HepG2 (cell line): ENCODE measurements at regions not wholly inside any gene's neighbourhood (a gene's known extent, or its start where the extent isn't known, plus 50 kb on each side); places are given as distances from the start of the nearest gene placed in this dataset.

ENCODE experiments used
- GABPA ChIP-seq, 2 experiments: IDR thresholded peaks; 2 replicates each; pipeline ENCODE4 v1.6.1; 2011 to 2016; ENCODE audit warnings: low read depth in 2 of 2, low read length in 1 of 2, missing biosample characterization in 1 of 2, missing genetic modification characterization in 1 of 2
- RAD21 ChIP-seq: fragments of 450-650 bp; formaldehyde crosslinking; IDR thresholded peaks from 2 replicates; pipeline ENCODE4 v1.5.0; 2020; ENCODE audit warnings: mild to moderate bottlenecking
- SRF ChIP-seq: IDR thresholded peaks from 2 replicates; pipeline ENCODE4 v1.6.1; 2011; ENCODE audit warnings: mild to moderate bottlenecking, low read depth, low read length, moderate library complexity
- TARDBP ChIP-seq: sonication (generic); formaldehyde crosslinking; IDR thresholded peaks from 2 replicates; pipeline ENCODE4 v1.8.0; 2022; ENCODE audit warnings: mild to moderate bottlenecking, missing genetic modification reagents
- ZBTB7B ChIP-seq: sonication (generic); formaldehyde crosslinking; IDR thresholded peaks from 2 replicates; pipeline ENCODE4 v1.4.0; 2020; ENCODE audit warnings: missing genetic modification reagents
- ZNF557 ChIP-seq: sonication (generic); formaldehyde crosslinking; IDR thresholded peaks from 2 replicates; pipeline ENCODE4 v1.4.0; 2020; ENCODE audit warnings: missing genetic modification reagents
- ZNF883 ChIP-seq: sonication (generic); formaldehyde crosslinking; IDR thresholded peaks from 2 replicates; pipeline ENCODE4 v1.5.1; 2020; ENCODE audit warnings: mild to moderate bottlenecking, missing genetic modification reagents; ENCODE audit errors: not compliant biosample characterization
- ZSCAN21 ChIP-seq: sonication (generic); formaldehyde crosslinking; IDR thresholded peaks from 2 replicates; pipeline ENCODE4 v1.8.0; 2022; ENCODE audit warnings: mild to moderate bottlenecking, missing genetic modification reagents, moderate library complexity, borderline replicate concordance
- TF ChIP-seq, protein P1 (sequence below): sonication (generic); formaldehyde crosslinking; IDR thresholded peaks from 2 replicates; pipeline ENCODE4 v1.4.0; 2020; ENCODE audit warnings: mild to moderate bottlenecking, missing genetic modification reagents
- TF ChIP-seq, protein P2 (sequence below), 2 experiments: sonication (generic) in 1 of 2; formaldehyde crosslinking in 1 of 2; IDR thresholded peaks; 2 replicates each; pipeline versions ENCODE4 v1.4.0 to v1.6.1; 2016 to 2020; ENCODE audit warnings: borderline replicate concordance in 1 of 2, low read depth in 1 of 2, mild to moderate bottlenecking in 1 of 2, missing genetic modification reagents in 1 of 2

DNA sequence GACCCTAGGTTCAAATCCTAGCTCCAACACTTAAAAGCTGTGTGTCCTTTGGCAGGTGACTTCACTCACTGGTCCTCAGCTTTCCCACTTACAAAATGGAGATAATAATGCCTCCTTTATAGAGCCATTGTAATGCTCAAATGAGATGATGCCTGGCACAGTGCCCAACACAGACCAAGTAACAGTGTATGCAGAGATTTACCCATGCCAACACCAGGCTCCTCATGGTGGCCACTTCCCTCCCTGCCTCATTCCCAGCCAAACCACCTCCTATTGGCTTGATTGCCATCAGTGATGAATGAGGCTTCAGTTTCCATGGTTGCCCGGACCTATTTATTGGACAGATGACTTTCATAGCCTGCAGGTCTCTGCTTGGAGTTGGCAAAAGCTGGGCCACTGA, 469.4 kb downstream of the CDK5RAP2 start:
- TF ChIP-seq GABPA (IDR thresholded peaks at IDR 0.05; ENCODE audit: low read depth, low read length) (no peak), GABPA (CRISPR knock-in tag; IDR thresholded peaks at IDR 0.05; ENCODE audit: low read depth) (no peak), ZSCAN21 (CRISPR knock-in tag) (no peak), RAD21 (CRISPR knock-in tag) (no peak), ZNF883 (CRISPR knock-in tag) (no peak), TARDBP (CRISPR knock-in tag) (no peak), ZNF557 (CRISPR knock-in tag) (no peak), ZBTB7B (no peak), SRF (no peak)
- TF ChIP-seq, protein P1, sequence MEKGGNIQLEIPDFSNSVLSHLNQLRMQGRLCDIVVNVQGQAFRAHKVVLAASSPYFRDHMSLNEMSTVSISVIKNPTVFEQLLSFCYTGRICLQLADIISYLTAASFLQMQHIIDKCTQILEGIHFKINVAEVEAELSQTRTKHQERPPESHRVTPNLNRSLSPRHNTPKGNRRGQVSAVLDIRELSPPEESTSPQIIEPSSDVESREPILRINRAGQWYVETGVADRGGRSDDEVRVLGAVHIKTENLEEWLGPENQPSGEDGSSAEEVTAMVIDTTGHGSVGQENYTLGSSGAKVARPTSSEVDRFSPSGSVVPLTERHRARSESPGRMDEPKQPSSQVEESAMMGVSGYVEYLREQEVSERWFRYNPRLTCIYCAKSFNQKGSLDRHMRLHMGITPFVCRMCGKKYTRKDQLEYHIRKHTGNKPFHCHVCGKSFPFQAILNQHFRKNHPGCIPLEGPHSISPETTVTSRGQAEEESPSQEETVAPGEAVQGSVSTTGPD (CRISPR knock-in tag) = no peak
- TF ChIP-seq, protein P2, sequence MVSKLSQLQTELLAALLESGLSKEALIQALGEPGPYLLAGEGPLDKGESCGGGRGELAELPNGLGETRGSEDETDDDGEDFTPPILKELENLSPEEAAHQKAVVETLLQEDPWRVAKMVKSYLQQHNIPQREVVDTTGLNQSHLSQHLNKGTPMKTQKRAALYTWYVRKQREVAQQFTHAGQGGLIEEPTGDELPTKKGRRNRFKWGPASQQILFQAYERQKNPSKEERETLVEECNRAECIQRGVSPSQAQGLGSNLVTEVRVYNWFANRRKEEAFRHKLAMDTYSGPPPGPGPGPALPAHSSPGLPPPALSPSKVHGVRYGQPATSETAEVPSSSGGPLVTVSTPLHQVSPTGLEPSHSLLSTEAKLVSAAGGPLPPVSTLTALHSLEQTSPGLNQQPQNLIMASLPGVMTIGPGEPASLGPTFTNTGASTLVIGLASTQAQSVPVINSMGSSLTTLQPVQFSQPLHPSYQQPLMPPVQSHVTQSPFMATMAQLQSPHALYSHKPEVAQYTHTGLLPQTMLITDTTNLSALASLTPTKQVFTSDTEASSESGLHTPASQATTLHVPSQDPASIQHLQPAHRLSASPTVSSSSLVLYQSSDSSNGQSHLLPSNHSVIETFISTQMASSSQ (IDR thresholded peaks at IDR 0.05; ENCODE audit: low read depth) = no peak
- TF ChIP-seq, protein P2 (CRISPR knock-in tag; IDR thresholded peaks at IDR 0.05; ENCODE audit: borderline replicate concordance) = no peak
